H1 (cell line): ENCODE measurements at regions not wholly inside any gene's neighbourhood (a gene's known extent, or its start where the extent isn't known, plus 50 kb on each side); places are given as distances from the start of the nearest gene placed in this dataset.

ENCODE experiments used
- CTCF ChIA-PET: fragments of 300-600 bp; sonication (Branson Sonifier 250); formaldehyde crosslinking; loops from one replicate; lab custom pipeline; 2021; ENCODE audit not compliant: partially characterized antibody; lab: Charles Lee
- POLR2A ChIA-PET: fragments of 300-600 bp; sonication (Branson Sonifier 250); formaldehyde crosslinking; loops from one replicate; lab custom pipeline; 2021; ENCODE audit warnings: inconsistent platforms; ENCODE audit not compliant: partially characterized antibody; lab: Charles Lee
- DNase-seq, 2 experiments: peaks; one replicate each; pipeline versions ENCODE4 v3.0.0 to v3.0.0-alpha.2; 2010 to 2022; ENCODE audit warnings: low spot score in 2 of 2, low read depth in 1 of 2, mixed read lengths in 1 of 2
- FAIRE-seq: peaks from 2 replicates; lab custom pipeline; 2011; peaks lifted over from hg19 to GRCh38; lab: Jason Lieb, UNC
- H2AFZ ChIP-seq: 2 replicates; pipeline ENCODE4 v1.8.1; 2012; ENCODE audit warnings: low read length, inconsistent platforms
- H2AK5ac ChIP-seq: 2 replicates; pipeline ENCODE4 v1.6.1; 2013; ENCODE audit warnings: low read depth, low read length
- H2BK120ac ChIP-seq: replicated peaks from 2 replicates; pipeline ENCODE3; 2013; ENCODE audit warnings: low read depth, low read length, inconsistent platforms
- H2BK12ac ChIP-seq: 2 replicates; pipeline ENCODE4 v1.6.1; 2013; ENCODE audit warnings: low read depth, low read length
- H2BK15ac ChIP-seq: 2 replicates; pipeline ENCODE4 v1.6.1; 2013; ENCODE audit warnings: low read length
- H2BK20ac ChIP-seq: 2 replicates; pipeline ENCODE4 v1.6.1; 2013; ENCODE audit warnings: low read length
- H2BK5ac ChIP-seq: 2 replicates; pipeline ENCODE4 v1.6.1; 2013; ENCODE audit warnings: low read depth, low read length
- H3K14ac ChIP-seq: 2 replicates; pipeline ENCODE4 v1.6.1; 2013; ENCODE audit warnings: inconsistent platforms; ENCODE audit not compliant: insufficient read length
- H3K18ac ChIP-seq: 2 replicates; pipeline ENCODE4 v1.6.1; 2013; ENCODE audit warnings: low read length; ENCODE audit errors: extremely low read depth
- H3K23ac ChIP-seq: 2 replicates; pipeline ENCODE4 v1.6.1; 2013; ENCODE audit warnings: inconsistent platforms; ENCODE audit not compliant: insufficient read length
- H3K23me2 ChIP-seq: 2 replicates; pipeline ENCODE4 v1.6.1; 2013; ENCODE audit warnings: low read depth, low read length
- H3K27ac ChIP-seq: 2 replicates; pipeline ENCODE4 v1.6.1; 2011; ENCODE audit warnings: low read depth, low read length, inconsistent platforms
- H3K27me3 ChIP-seq, 4 experiments: replicated peaks in 1 of 4; 1 replicate in 1 of 4; 2 replicates in 3 of 4; pipeline versions ENCODE4 v1.6.1 to v1.8.1; 2011 to 2013; ENCODE audit warnings: low read length in 3 of 4, mild to moderate bottlenecking in 3 of 4, inconsistent platforms in 2 of 4, mixed read lengths in 2 of 4, moderate library complexity in 1 of 4; ENCODE audit not compliant: control insufficient read depth in 3 of 4, insufficient read depth in 3 of 4; ENCODE audit errors: extremely low read depth in 1 of 4
- H3K36me3 ChIP-seq, 4 experiments: 2 replicates each; pipeline versions ENCODE4 v1.6.1 to v1.8.1; 2011 to 2013; ENCODE audit warnings: mild to moderate bottlenecking in 4 of 4, low read length in 3 of 4, moderate library complexity in 2 of 4, control low read depth in 1 of 4, inconsistent platforms in 1 of 4; ENCODE audit not compliant: insufficient read depth in 4 of 4, control insufficient read depth in 2 of 4
- H3K4ac ChIP-seq: replicated peaks from 2 replicates; pipeline ENCODE3; 2013; ENCODE audit warnings: low read length, low read depth, mixed read lengths, inconsistent platforms; ENCODE audit not compliant: insufficient read length
- H3K4me1 ChIP-seq, 4 experiments: replicated peaks in 1 of 4; 1 replicate in 1 of 4; 2 replicates in 3 of 4; pipeline versions ENCODE4 v1.6.1 to v1.8.1; 2011 to 2013; ENCODE audit warnings: low read length in 3 of 4, inconsistent platforms in 2 of 4, mixed read lengths in 1 of 4; ENCODE audit not compliant: insufficient read depth in 4 of 4, control insufficient read depth in 3 of 4
- H3K4me2 ChIP-seq, 2 experiments: 2 replicates each; pipeline versions ENCODE4 v1.6.1 to v1.8.1; 2011 to 2013; ENCODE audit warnings: low read depth in 2 of 2, low read length in 2 of 2, control low read depth in 1 of 2, inconsistent platforms in 1 of 2, mild to moderate bottlenecking in 1 of 2; ENCODE audit not compliant: insufficient read depth in 1 of 2
- H3K4me3 ChIP-seq, 4 experiments: fragments of 200-600, 300-600 bp in 1 of 4; sonication (generic), shearing (Covaris generic), sonication (Bioruptor Twin) in 1 of 4; 2 replicates each; pipeline versions ENCODE4 v1.5.1 to v1.8.1; 2011 to 2016; ENCODE audit warnings: low read length in 4 of 4, low read depth in 3 of 4, control low read depth in 2 of 4, inconsistent platforms in 2 of 4, mild to moderate bottlenecking in 2 of 4, mixed read lengths in 1 of 4, moderate library complexity in 1 of 4; ENCODE audit not compliant: insufficient read depth in 2 of 4; ENCODE audit errors: extremely low read depth in 1 of 4
- H3K56ac ChIP-seq: replicated peaks from 2 replicates; pipeline ENCODE3; 2013; ENCODE audit warnings: low read depth, mild to moderate bottlenecking, mixed read lengths, low read length, inconsistent platforms; ENCODE audit not compliant: insufficient read length
- H3K79me1 ChIP-seq: 2 replicates; pipeline ENCODE4 v1.6.1; 2013; ENCODE audit warnings: low read depth, low read length, control low read depth
- H3K79me2 ChIP-seq, 2 experiments: 2 replicates each; pipeline versions ENCODE4 v1.6.1 to v1.8.1; 2012 to 2013; ENCODE audit warnings: low read length in 2 of 2, mild to moderate bottlenecking in 2 of 2, inconsistent platforms in 1 of 2; ENCODE audit not compliant: insufficient read depth in 2 of 2, control insufficient read depth in 1 of 2
- H3K9ac ChIP-seq, 4 experiments: replicated peaks in 1 of 4; 1 replicate in 1 of 4; 2 replicates in 3 of 4; pipeline versions ENCODE4 v1.6.1 to v1.8.1; 2011 to 2013; ENCODE audit warnings: low read depth in 3 of 4, low read length in 3 of 4, control low read depth in 2 of 4, mild to moderate bottlenecking in 2 of 4, moderate library complexity in 2 of 4, inconsistent platforms in 1 of 4; ENCODE audit errors: extremely low read depth in 1 of 4
- H3K9me3 ChIP-seq, 2 experiments: 2 replicates each; pipeline versions ENCODE4 v1.6.1 to v1.8.1; 2012 to 2013; ENCODE audit warnings: mild to moderate bottlenecking in 2 of 2, moderate library complexity in 2 of 2, control low read depth in 1 of 2, inconsistent platforms in 1 of 2, low read depth in 1 of 2, low read length in 1 of 2, mixed read lengths in 1 of 2; ENCODE audit not compliant: insufficient read depth in 2 of 2
- H4K20me1 ChIP-seq, 2 experiments: replicated peaks in 1 of 2; 2 replicates each; pipeline versions ENCODE3 to v1.8.1; 2011 to 2013; ENCODE audit warnings: inconsistent platforms in 2 of 2, low read length in 2 of 2, mild to moderate bottlenecking in 1 of 2; ENCODE audit not compliant: insufficient read depth in 2 of 2, control insufficient read depth in 1 of 2
- H4K5ac ChIP-seq: 2 replicates; pipeline ENCODE4 v1.6.1; 2013; ENCODE audit warnings: low read length, low read depth, mixed read lengths, inconsistent platforms; ENCODE audit not compliant: insufficient read length
- H4K8ac ChIP-seq: 2 replicates; pipeline ENCODE4 v1.8.0; 2013; ENCODE audit warnings: mild to moderate bottlenecking, moderate library complexity, low read length, inconsistent platforms; ENCODE audit not compliant: insufficient read depth; ENCODE audit errors: extremely low read depth
- H4K91ac ChIP-seq: replicated peaks from 2 replicates; pipeline ENCODE3; 2013; ENCODE audit warnings: low read length, mixed read lengths, inconsistent platforms; ENCODE audit not compliant: insufficient read length
- CHD2 ChIP-seq: IDR thresholded peaks from 2 replicates; pipeline ENCODE4 v1.6.1; 2012; ENCODE audit warnings: low read length, improper control_type of control experiment
- EGR1 ChIP-seq: IDR thresholded peaks from 2 replicates; pipeline ENCODE4 v1.6.1; 2011; ENCODE audit warnings: low read depth, low read length, borderline replicate concordance
- JUND ChIP-seq: IDR thresholded peaks from 2 replicates; pipeline ENCODE4 v1.6.1; 2011; ENCODE audit warnings: mild to moderate bottlenecking, improper control_type of control experiment, low read length
- KDM1A ChIP-seq: fragments of 200-600, 300-600 bp; sonication (generic); IDR thresholded peaks from 2 replicates; pipeline ENCODE4 v1.7.1; 2016; ENCODE audit warnings: mild to moderate bottlenecking, low read length, borderline replicate concordance
- WGBS, 2 experiments: shearing (Covaris generic) in 1 of 2; methylation state at CpG; one replicate each; pipeline versions ENCODE4 v1.1.6 to v1.1.7; 2013 to 2015; ENCODE audit warnings: low lambda C conversion rate in 2 of 2, mixed read lengths in 2 of 2, inconsistent platforms in 1 of 2, low coverage in 1 of 2, missing lambda C conversion rate in 1 of 2; ENCODE audit not compliant: insufficient replicate concordance in 2 of 2, insufficient coverage in 1 of 2, insufficient read length in 1 of 2; ENCODE audit errors: extremely low coverage in 1 of 2, missing lambda C conversion rate in 1 of 2; 5-methylcytosine and 5-hydroxymethylcytosine counted together

DNA sequence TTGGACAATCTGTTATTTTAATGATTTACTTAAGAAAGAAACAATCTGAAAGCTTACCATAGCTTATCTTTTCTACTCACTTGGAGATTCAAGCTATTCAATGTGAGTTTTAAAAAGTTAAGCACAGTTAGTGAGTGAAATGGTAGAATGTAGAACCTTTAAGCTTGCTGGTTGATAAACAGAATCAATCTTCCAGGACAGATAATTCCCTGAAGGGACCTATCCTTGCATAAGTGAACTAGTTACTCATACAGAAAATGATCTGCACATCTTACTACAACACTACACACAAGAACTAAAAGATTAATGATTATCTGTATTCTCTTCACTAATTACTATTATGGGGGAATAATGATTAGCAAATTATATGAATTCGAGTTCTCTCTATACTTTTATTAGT lies 165.6 kb downstream of the PALM2AKAP2 start:
- Histone ChIP-seq H3K79me2 (no peaks in the 10 kb centered on the region), H3K23ac (no peak overlapping the region), H3K9ac (no peak overlapping the region), H2BK20ac (no peak overlapping the region), H2BK15ac (no peak overlapping the region), H3K18ac (no peak overlapping the region), H3K4me3 (no peak overlapping the region), H3K9me3 (no peaks in the 10 kb centered on the region), H3K23me2 (no peaks in the 10 kb centered on the region), H3K27me3 (no peaks in the 10 kb centered on the region), H3K4ac (no peak overlapping the region), H3K56ac (no peak overlapping the region), H2AFZ (no peak overlapping the region), H2BK120ac (no peak overlapping the region), H3K79me1 (no peaks in the 10 kb centered on the region), H2BK12ac (no peak overlapping the region), H2AK5ac (no peak overlapping the region), H3K14ac (no peak overlapping the region), H3K36me3 (no peaks in the 10 kb centered on the region), H3K4me2 (no peak overlapping the region), H4K8ac (no peak overlapping the region), H4K91ac (no peak overlapping the region), H3K27ac (no peak overlapping the region), H2BK5ac (no peak overlapping the region), H4K20me1 (no peaks in the 10 kb centered on the region), H3K4me1 (no peaks in the 10 kb centered on the region), H4K5ac (no peak overlapping the region)
- 76% methylated on average over 1 of the region's 1 CpG; no CpG with 5 or more reads in 1 of the 2 experiments for WGBS, 2 experiments
- POLR2A ChIA-PET: no interaction called here
- FAIRE-seq (no peak), DNase-seq (no peak)
- CTCF ChIA-PET: interaction anchor here (0.7 to 2.9 kb wide), 7 partner anchors 8 to 275 kb away, joined by 3 to 9 read pairs (median 3); no protein-coding TSS in a partner anchor
- TF ChIP-seq JUND: no peak
- TF ChIP-seq EGR1: no peak
- TF ChIP-seq KDM1A: no peak
- no peak for TF ChIP-seq CHD2
